Gastrocnemius medialis (tissue), 4 donors: ENCODE measurements at regions not wholly inside any gene's neighbourhood (a gene's known extent, or its start where the extent isn't known, plus 50 kb on each side); places are given as distances from the start of the nearest gene placed in this dataset.

Experiments
- POLR2A ChIP-seq, 2 donors: fragments of 450-650 bp; IDR thresholded peaks; one replicate each; pipeline ENCODE4 v1.6.1; 2017; ENCODE audit warnings: antibody characterized with exemption in 2 of 2, mild to moderate bottlenecking in 2 of 2, moderate library complexity in 2 of 2
- TF ChIP-seq, protein P1 (sequence below), 5 experiments: fragments of 450-650 bp in 3 of 5; fragments of 200-600 bp in 2 of 5; sonication (generic) in 2 of 5; IDR thresholded peaks in 4 of 5; conservative IDR thresholded peaks in 1 of 5; 1 replicate in 4 of 5; 2 replicates in 1 of 5; pipeline ENCODE4 v1.5.1; 2016 to 2019; ENCODE audit warnings: antibody characterized with exemption in 5 of 5, mild to moderate bottlenecking in 3 of 5, moderate library complexity in 3 of 5

DNA sequence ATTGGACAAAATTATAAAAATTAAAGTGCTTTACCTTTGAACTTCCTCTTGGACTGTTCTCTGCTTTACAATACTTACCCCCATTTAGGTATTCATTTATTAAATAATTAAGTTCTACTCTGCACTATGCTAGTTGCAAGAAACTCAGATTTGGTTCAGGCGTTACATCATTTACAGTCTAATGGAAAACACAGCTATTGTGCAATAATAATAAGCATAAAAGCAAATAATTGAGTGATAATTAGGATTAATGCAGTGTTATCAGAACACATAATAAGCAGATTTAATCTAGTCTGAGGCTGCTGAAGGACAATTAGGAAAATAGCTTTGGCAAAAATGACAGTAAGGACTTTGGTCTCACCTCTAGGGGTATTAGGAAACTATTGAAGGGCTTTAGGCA lies 493.2 kb upstream of the ADARB2 start:
- TF ChIP-seq, protein P1, sequence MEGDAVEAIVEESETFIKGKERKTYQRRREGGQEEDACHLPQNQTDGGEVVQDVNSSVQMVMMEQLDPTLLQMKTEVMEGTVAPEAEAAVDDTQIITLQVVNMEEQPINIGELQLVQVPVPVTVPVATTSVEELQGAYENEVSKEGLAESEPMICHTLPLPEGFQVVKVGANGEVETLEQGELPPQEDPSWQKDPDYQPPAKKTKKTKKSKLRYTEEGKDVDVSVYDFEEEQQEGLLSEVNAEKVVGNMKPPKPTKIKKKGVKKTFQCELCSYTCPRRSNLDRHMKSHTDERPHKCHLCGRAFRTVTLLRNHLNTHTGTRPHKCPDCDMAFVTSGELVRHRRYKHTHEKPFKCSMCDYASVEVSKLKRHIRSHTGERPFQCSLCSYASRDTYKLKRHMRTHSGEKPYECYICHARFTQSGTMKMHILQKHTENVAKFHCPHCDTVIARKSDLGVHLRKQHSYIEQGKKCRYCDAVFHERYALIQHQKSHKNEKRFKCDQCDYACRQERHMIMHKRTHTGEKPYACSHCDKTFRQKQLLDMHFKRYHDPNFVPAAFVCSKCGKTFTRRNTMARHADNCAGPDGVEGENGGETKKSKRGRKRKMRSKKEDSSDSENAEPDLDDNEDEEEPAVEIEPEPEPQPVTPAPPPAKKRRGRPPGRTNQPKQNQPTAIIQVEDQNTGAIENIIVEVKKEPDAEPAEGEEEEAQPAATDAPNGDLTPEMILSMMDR (IDR thresholded peaks at IDR 0.05 in 4 of 5, conservative IDR thresholded peaks at IDR 0.05 in 1 of 5) = no peak
- TF ChIP-seq POLR2A (IDR thresholded peaks at IDR 0.05) = no peak
